ENCODE measurements at regions not wholly inside any gene's neighbourhood (a gene's known extent, or its start where the extent isn't known, plus 50 kb on each side); places are given as distances from the start of the nearest gene placed in this dataset.
"Not testable (repeated sequence)": the region's sequence is repeated elsewhere in the genome, so short reads cannot be mapped to it uniquely, and the experiment has no call there.

DNA sequence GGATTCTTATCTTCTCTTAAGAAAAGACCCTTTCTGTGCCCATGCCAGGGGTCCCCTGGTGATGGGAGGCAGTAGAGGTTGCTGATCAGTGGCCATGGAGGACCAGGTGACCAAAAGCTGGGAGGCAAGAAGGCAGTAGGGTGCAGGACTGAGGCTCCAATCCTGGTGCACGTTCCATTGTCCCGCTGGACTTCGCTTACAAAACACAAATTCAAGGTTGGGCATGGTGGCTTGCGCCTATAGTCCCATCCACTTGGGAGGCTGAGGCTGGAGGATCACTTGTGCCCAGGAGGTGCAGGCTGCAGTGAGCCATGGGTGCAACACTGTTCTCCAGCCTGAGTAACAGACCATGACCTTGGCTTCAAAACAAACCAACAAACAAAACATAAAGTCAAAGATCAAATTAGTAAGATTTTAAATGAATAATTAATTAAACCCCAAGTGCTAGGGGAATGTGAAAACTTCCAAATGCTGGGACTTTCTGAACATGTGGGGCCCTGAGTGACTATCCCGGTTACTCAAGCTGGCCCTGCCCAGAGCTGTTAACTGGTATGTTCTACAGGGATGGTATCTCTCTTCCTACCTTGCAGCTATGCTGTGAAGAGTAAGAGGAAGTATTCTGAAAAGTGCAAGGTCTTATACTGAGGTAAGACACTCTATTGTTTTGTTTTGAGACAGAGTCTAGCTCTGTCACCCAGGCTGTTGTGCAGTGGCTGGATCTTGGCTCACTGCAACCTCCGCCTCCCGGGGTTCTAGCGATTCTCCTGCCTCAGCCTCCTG is 97.6 kb downstream of the LYZL2 start:
- no peak for DNase-seq (ENCODE audit: low read depth)

DNA sequence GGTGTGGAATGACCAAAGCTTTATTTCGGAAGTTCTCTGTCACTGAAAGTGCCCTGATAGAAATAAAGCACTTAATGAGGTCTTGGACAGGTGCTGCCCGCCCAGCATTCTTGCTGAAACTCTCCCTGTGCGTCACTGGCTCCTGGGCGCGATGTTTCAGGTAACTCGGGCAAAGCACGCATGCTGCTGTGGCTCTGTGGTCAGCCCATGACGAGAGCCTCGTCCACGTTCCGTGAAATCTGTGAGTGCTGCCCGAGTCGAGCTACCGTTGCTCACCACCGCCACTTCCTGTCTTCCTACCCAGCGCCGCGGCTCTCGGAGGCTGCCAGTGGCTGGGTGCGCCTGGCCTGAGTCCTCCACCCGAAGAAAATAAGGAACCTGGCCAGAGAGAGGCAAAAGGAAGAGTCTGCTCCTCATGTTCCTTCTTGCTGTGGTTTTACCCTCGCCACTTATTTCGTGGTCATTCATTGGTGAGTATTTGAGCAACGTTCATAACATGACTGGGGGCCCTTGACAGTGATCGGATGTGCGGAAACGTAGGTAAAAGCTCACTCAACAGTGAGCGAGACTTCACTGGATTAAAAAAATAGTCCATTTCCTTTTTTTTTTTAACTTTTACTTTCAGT is 95.5 kb downstream of the MAP3K8 start:
- no peak for DNase-seq (ENCODE audit: low read depth)

DNA sequence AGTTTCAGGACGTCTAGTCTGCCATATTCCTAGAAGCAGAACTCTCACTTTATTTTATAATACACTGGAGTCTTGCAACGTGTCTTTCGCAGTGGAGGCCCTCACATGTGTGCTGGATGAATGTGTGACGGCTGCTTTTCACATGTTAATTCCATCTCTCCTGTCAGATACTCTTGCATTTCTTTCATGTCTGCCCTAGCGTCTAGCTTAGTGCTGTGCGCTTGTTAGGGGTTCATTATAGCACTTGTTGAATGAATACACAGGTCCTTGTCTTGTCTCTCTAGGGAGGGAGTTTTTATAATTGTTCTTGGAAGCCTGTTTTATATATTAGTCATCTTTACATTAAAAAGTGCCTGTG is 94.4 kb downstream of the MAP3K8 start:
- DNase-seq (ENCODE audit: low read depth): no peak

DNA sequence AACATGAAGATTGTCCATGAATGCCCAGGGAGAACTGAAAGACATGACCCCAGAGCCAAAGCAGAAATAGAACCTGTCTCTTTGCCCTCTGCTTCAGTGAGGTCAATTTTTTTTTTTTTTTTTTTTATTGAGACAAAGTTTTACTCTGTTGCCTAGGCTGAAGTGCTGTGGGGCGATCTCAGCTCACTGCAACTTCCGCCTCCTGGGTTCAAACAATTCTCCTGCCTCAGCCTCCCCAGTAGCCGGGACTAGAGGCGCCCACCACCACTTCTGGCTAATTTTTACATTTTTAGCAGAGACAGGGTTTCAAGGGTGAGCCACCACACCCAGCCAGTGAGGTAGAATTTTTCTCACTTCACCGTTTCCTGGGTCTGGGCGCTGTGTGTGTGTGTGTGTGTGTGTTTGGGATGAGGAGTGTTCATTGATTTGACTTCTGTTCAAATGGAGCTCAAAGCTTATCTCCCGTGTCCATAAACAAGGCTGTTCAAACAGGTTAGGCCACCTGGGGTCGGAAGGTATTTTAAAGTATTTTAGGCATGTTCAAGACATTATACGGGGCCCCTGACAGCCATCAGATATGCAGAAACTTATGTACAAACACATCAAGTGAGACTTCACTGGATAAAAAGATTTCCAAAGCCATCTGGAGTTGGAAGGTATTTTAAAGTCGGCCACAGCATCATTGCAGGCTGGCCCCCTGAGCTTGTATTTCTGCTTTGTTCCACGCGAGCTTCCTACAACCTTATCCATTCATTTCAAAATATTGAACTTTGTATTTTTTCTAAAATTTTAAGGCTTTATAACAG is 93.8 kb downstream of the MAP3K8 start:
- no peak for DNase-seq (ENCODE audit: low read depth)

DNA sequence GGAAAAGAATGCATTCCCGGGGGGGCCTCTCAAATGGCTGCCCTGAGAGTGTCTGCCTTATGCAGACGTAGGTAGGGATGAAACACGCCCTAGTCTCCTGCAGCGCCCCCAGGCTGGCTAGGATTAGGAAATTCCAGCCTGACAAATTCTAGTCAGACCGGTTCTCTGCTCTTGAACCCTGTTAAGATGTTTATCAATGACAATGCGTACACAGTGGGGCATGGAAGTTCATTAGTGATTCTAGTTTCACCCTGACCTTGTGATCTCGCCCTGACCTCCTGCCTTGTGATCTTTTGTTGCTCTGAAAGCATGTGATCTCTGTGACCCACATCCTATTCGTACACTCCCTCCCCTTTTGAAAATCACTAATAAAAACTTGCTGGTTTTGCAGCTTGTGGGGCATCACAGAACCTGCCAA is 88.7 kb downstream of the MAP3K8 start:
- not testable (repeated sequence) for DNase-seq (ENCODE audit: low read depth)

DNA sequence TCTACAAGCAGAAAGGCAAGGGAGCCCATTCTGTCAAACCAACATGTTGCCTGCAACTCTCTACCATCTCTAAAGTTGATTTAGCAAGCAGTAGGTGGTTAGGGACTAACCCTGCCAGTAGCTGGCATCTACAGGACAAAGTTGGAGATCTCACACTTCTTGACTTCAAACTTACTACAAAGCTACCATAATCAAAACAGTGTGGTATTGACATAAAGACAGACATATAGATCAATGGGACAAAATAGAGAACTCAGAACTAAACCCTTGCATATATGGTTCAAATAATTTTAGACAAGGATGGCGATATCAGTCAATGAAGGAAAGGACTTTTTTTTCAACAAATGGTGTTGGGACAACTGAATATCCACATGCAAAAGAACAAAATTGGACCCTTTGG is 84.9 kb downstream of the MAP3K8 start:
- no peak for DNase-seq (ENCODE audit: low read depth)
